SK-N-SH treated with all-trans-retinoic acid at 6 μM for 48 hours (cell line): ENCODE measurements at regions not wholly inside any gene's neighbourhood (a gene's known extent, or its start where the extent isn't known, plus 50 kb on each side); places are given as distances from the start of the nearest gene placed in this dataset.

Source experiments
- CREB5 ChIP-seq: fragments of 250-450 bp; sonication (Bioruptor Pico); IDR thresholded peaks from 2 replicates; pipeline ENCODE4 v1.5.1; 2020; ENCODE audit warnings: low read depth, mild to moderate bottlenecking, moderate library complexity
- CSRNP3 ChIP-seq: fragments of 250-450 bp; sonication (Bioruptor Pico); IDR thresholded peaks from 2 replicates; pipeline ENCODE4 v1.5.1; 2021; ENCODE audit warnings: mild to moderate bottlenecking, moderate library complexity
- ESRRG ChIP-seq: fragments of 250-450 bp; sonication (Bioruptor Pico); IDR thresholded peaks from 2 replicates; pipeline ENCODE4 v1.6.1; 2021; ENCODE audit warnings: mild to moderate bottlenecking
- OSR1 ChIP-seq: fragments of 250-450 bp; sonication (Bioruptor Pico); IDR thresholded peaks from 2 replicates; pipeline ENCODE4 v1.8.0; 2022; ENCODE audit warnings: moderate library complexity, mild to moderate bottlenecking, inconsistent platforms
- PATZ1 ChIP-seq: fragments of 250-450 bp; sonication (Bioruptor Pico); IDR thresholded peaks from 2 replicates; pipeline ENCODE4 v1.8.0; 2020; ENCODE audit warnings: mild to moderate bottlenecking, moderate library complexity, borderline replicate concordance
- POU6F1 ChIP-seq: fragments of 250-450 bp; sonication (Bioruptor Pico); IDR thresholded peaks from 2 replicates; pipeline ENCODE4 v1.8.0; 2021; ENCODE audit warnings: low read depth, mild to moderate bottlenecking, moderate library complexity, borderline replicate concordance
- PPARA ChIP-seq: fragments of 250-450 bp; sonication (Bioruptor Pico); IDR thresholded peaks from 2 replicates; pipeline ENCODE4 v1.5.0; 2020; ENCODE audit warnings: mild to moderate bottlenecking, borderline replicate concordance
- SNAI2 ChIP-seq: fragments of 250-450 bp; sonication (Bioruptor Pico); IDR thresholded peaks from 2 replicates; pipeline ENCODE4 v1.5.0; 2020; ENCODE audit warnings: mild to moderate bottlenecking, moderate library complexity
- TCF4 ChIP-seq: fragments of 250-450 bp; sonication (Bioruptor Pico); IDR thresholded peaks from 2 replicates; pipeline ENCODE4 v1.8.0; 2021; ENCODE audit warnings: mild to moderate bottlenecking, moderate library complexity, borderline replicate concordance
- TSHZ2 ChIP-seq: fragments of 250-450 bp; sonication (Bioruptor Pico); IDR thresholded peaks from 2 replicates; pipeline ENCODE4 v1.5.0; 2020; ENCODE audit warnings: mild to moderate bottlenecking, moderate library complexity
- ZFP3 ChIP-seq: fragments of 250-450 bp; sonication (Bioruptor Pico); IDR thresholded peaks from 2 replicates; pipeline ENCODE4 v1.5.0; 2020; ENCODE audit warnings: mild to moderate bottlenecking, moderate library complexity
- ZFP30 ChIP-seq: fragments of 450-650 bp; formaldehyde crosslinking; IDR thresholded peaks from 2 replicates; pipeline ENCODE4 v1.5.0; 2022; ENCODE audit warnings: mild to moderate bottlenecking, moderate library complexity
- ZNF70 ChIP-seq: fragments of 450-650 bp; formaldehyde crosslinking; IDR thresholded peaks from 2 replicates; pipeline ENCODE4 v1.5.0; 2020; ENCODE audit warnings: mild to moderate bottlenecking, moderate library complexity
- ZNF8 ChIP-seq: fragments of 450-650 bp; formaldehyde crosslinking; IDR thresholded peaks from 2 replicates; pipeline ENCODE4 v1.5.0; 2020; ENCODE audit warnings: mild to moderate bottlenecking, moderate library complexity

- TF ChIP-seq PATZ1 (CRISPR knock-in tag) (no peak), POU6F1 (no peak), OSR1 (CRISPR knock-in tag) (no peak), TSHZ2 (CRISPR knock-in tag) (no peak), ZFP3 (CRISPR knock-in tag) (no peak), CREB5 (no peak), ZNF8 (no peak), ZFP30 (CRISPR knock-in tag) (no peak), CSRNP3 (CRISPR knock-in tag) (no peak), ESRRG (CRISPR knock-in tag) (no peak), SNAI2 (CRISPR knock-in tag) (no peak), TCF4 (CRISPR knock-in tag) (no peak), PPARA (CRISPR knock-in tag) (no peak), ZNF70 (no peak)
Measured at GRCh38 chr10:106311590-106311989, 852.9 kb downstream of the SORCS1 start.
